Osteocyte (in vitro differentiated cells): ENCODE measurements at regions not wholly inside any gene's neighbourhood (a gene's known extent, or its start where the extent isn't known, plus 50 kb on each side); places are given as distances from the start of the nearest gene placed in this dataset.

ENCODE experiments used
- DNase-seq: peaks from one replicate; pipeline ENCODE4 v3.0.0; 2021; ENCODE audit warnings: mixed read lengths; ENCODE audit not compliant: unreplicated experiment; ENCODE audit errors: extremely low spot score
- H3K27ac Mint-ChIP-seq: one replicate; pipeline ENCODE4 v1.8.0; 2021; ENCODE audit warnings: mild to moderate bottlenecking, mixed read lengths; ENCODE audit not compliant: unreplicated experiment
- H3K27me3 Mint-ChIP-seq: one replicate; pipeline ENCODE4 v1.8.0; 2021; ENCODE audit warnings: mixed read lengths; ENCODE audit not compliant: unreplicated experiment
- H3K36me3 Mint-ChIP-seq: one replicate; pipeline ENCODE4 v1.8.0; 2021; ENCODE audit warnings: mixed read lengths; ENCODE audit not compliant: unreplicated experiment
- H3K4me1 Mint-ChIP-seq: one replicate; pipeline ENCODE4 v1.8.0; 2021; ENCODE audit warnings: mixed read lengths; ENCODE audit not compliant: unreplicated experiment
- H3K4me3 Mint-ChIP-seq: one replicate; pipeline ENCODE4 v1.8.0; 2021; ENCODE audit warnings: mild to moderate bottlenecking, moderate library complexity, mixed read lengths; ENCODE audit not compliant: unreplicated experiment
- H3K9me3 Mint-ChIP-seq: one replicate; pipeline ENCODE4 v1.8.0; 2021; ENCODE audit warnings: mixed read lengths; ENCODE audit not compliant: unreplicated experiment
- CTCF ChIP-seq: fragments of 200-600 bp; sonication (generic); IDR thresholded peaks from 2 replicates; pipeline ENCODE4 v1.5.0; 2021; ENCODE audit warnings: antibody characterized with exemption, mild to moderate bottlenecking, moderate library complexity

- no peak for DNase-seq
- Mint-ChIP-seq H3K9me3 (peaks cover 3% of the 10 kb centered on the region), H3K27ac (no peak overlapping the region), H3K36me3 (no peaks in the 10 kb centered on the region), H3K27me3 (peaks cover 28% of the 10 kb centered on the region), H3K4me3 (no peak overlapping the region), H3K4me1 (no peaks in the 10 kb centered on the region)
- no peak for TF ChIP-seq CTCF
These were observed 113.9 kb downstream of the C5orf15 start for GRCh38 chr5:133854554-133854953.

- no peak for DNase-seq
- H3K27ac Mint-ChIP-seq = no peak overlapping the region
- no peak for TF ChIP-seq CTCF
- H3K4me3 Mint-ChIP-seq = no peak overlapping the region
- no peaks in the 10 kb centered on the region for H3K36me3 Mint-ChIP-seq
- H3K9me3 Mint-ChIP-seq = peaks cover 3% of the 10 kb centered on the region
- H3K4me1 Mint-ChIP-seq = no peaks in the 10 kb centered on the region
- H3K27me3 Mint-ChIP-seq = peaks cover 28% of the 10 kb centered on the region
These were observed 114.6 kb downstream of the C5orf15 start for GRCh38 chr5:133853646-133854365.

- peaks cover 30% of the 10 kb centered on the region for H3K27me3 Mint-ChIP-seq
- no peak overlapping the region for H3K27ac Mint-ChIP-seq
- DNase-seq = no peak
- H3K4me3 Mint-ChIP-seq = no peak overlapping the region
- peaks cover 3% of the 10 kb centered on the region for H3K9me3 Mint-ChIP-seq
- TF ChIP-seq CTCF = no peak
- peaks cover 8% of the 10 kb centered on the region for H3K4me1 Mint-ChIP-seq
- H3K36me3 Mint-ChIP-seq = no peaks in the 10 kb centered on the region
These were observed 116.9 kb downstream of the C5orf15 start for GRCh38 chr5:133851521-133851920.

- H3K36me3 Mint-ChIP-seq = no peaks in the 10 kb centered on the region
- no peak overlapping the region for H3K4me3 Mint-ChIP-seq
- peaks cover 3% of the 10 kb centered on the region for H3K9me3 Mint-ChIP-seq
- H3K27ac Mint-ChIP-seq = no peak overlapping the region
- peaks cover 30% of the 10 kb centered on the region for H3K27me3 Mint-ChIP-seq
- H3K4me1 Mint-ChIP-seq = peaks cover 8% of the 10 kb centered on the region
- no peak for DNase-seq
- no peak for TF ChIP-seq CTCF
These were observed 117.6 kb downstream of the C5orf15 start for GRCh38 chr5:133850811-133851210.

GRCh38 chr5:133849116-133849515 lies 119.3 kb downstream of the C5orf15 start:
- Mint-ChIP-seq H3K4me3 (no peak overlapping the region), H3K36me3 (no peaks in the 10 kb centered on the region), H3K27me3 (peaks cover 20% of the 10 kb centered on the region), H3K9me3 (peaks cover 3% of the 10 kb centered on the region), H3K4me1 (peaks cover 8% of the 10 kb centered on the region), H3K27ac (no peak overlapping the region)
- no peak for TF ChIP-seq CTCF
- no peak for DNase-seq
